OCI-LY7 (cell line): ENCODE measurements at regions not wholly inside any gene's neighbourhood (a gene's known extent, or its start where the extent isn't known, plus 50 kb on each side); places are given as distances from the start of the nearest gene placed in this dataset.
"Not testable (repeated sequence)": the region's sequence is repeated elsewhere in the genome, so short reads cannot be mapped to it uniquely, and the experiment has no call there.

ENCODE experiments used
- BruUV-seq: library from RNA; stranded (reverse); fragments of 400-500 nt; replicated peaks from 2 replicates; lab custom pipeline; 2021; lab: Mats Ljungman, UMichigan
- CTCF ChIA-PET: fragments of 300-600 bp; sonication (Branson Sonifier 250); formaldehyde crosslinking; loops from one replicate; lab custom pipeline; 2022; ENCODE audit warnings: antibody characterized with exemption; ENCODE audit not compliant: unreplicated experiment; lab: Charles Lee
- POLR2A ChIA-PET: fragments of 300-600 bp; sonication (Branson Sonifier 250); formaldehyde crosslinking; loops from one replicate; lab custom pipeline; 2022; ENCODE audit warnings: antibody characterized with exemption; lab: Charles Lee
- DNase-seq: peaks from one replicate; pipeline ENCODE4 v3.0.0-alpha.2; 2015; ENCODE audit warnings: low spot score
- H2AFZ ChIP-seq: fragments of 200-600 bp; sonication (generic), shearing (Covaris generic); 2 replicates; pipeline ENCODE4 v1.6.1; 2014; ENCODE audit warnings: mild to moderate bottlenecking, antibody characterized with exemption, low read length, moderate library complexity
- H3K27ac ChIP-seq: fragments of 200-600 bp; sonication (generic); 2 replicates; pipeline ENCODE4 v1.5.1; 2014; ENCODE audit warnings: mixed run types, low read depth, mild to moderate bottlenecking, moderate library complexity, low read length, inconsistent platforms; ENCODE audit not compliant: poor library complexity, severe bottlenecking
- H3K36me3 ChIP-seq: fragments of 200-600 bp; sonication (generic); 2 replicates; pipeline ENCODE4 v1.6.1; 2014; ENCODE audit warnings: mild to moderate bottlenecking, antibody characterized with exemption, low read length, moderate library complexity, mixed read lengths; ENCODE audit not compliant: insufficient read depth
- H3K4me1 ChIP-seq: fragments of 200-600 bp; sonication (generic); 2 replicates; pipeline ENCODE4 v1.5.1; 2014; ENCODE audit warnings: mild to moderate bottlenecking, low read length; ENCODE audit not compliant: insufficient read depth, poor library complexity, severe bottlenecking
- H3K4me2 ChIP-seq: fragments of 200-600 bp; sonication (generic); 2 replicates; pipeline ENCODE4 v1.6.1; 2014; ENCODE audit warnings: mild to moderate bottlenecking, low read length
- H3K4me3 ChIP-seq: fragments of 200-600 bp; sonication (generic); 2 replicates; pipeline ENCODE4 v1.5.1; 2014; ENCODE audit warnings: mild to moderate bottlenecking, low read depth, low read length; ENCODE audit not compliant: poor library complexity, severe bottlenecking
- H3K79me2 ChIP-seq: fragments of 200-600 bp; sonication (generic); 2 replicates; pipeline ENCODE4 v1.6.1; 2016; ENCODE audit warnings: low read depth, mild to moderate bottlenecking, low read length, moderate library complexity, mixed read lengths; ENCODE audit not compliant: insufficient read depth
- H3K9me2 ChIP-seq: fragments of 200-600 bp; sonication (generic); 2 replicates; pipeline ENCODE4 v1.6.1; 2016; ENCODE audit warnings: mild to moderate bottlenecking, low read length, mixed read lengths; ENCODE audit not compliant: insufficient read depth
- H3K9me3 ChIP-seq: fragments of 200-600 bp; sonication (generic); 2 replicates; pipeline ENCODE4 v1.6.1; 2014; ENCODE audit warnings: mild to moderate bottlenecking, mixed run types, low read length, mixed read lengths
- H4K20me1 ChIP-seq: fragments of 200-600 bp; sonication (generic); 2 replicates; pipeline ENCODE4 v1.6.1; 2014; ENCODE audit warnings: mild to moderate bottlenecking, antibody characterized with exemption, low read length, moderate library complexity, mixed read lengths; ENCODE audit not compliant: insufficient read depth
- EZH2phosphoT487 ChIP-seq: fragments of 200-600 bp; sonication (generic); IDR thresholded peaks from 2 replicates; pipeline ENCODE4 v1.6.1; 2018; ENCODE audit warnings: low read depth, borderline replicate concordance, mild to moderate bottlenecking, mixed run types, antibody characterized with exemption, low read length, moderate library complexity, mixed read lengths
- intact Hi-C: fragments of 100-400 bp; cut with micrococcal nuclease; formaldehyde crosslinking; loops from one replicate; pipeline ENCODE4 v1.10.0; 2022; ENCODE audit not compliant: unreplicated experiment
- TF ChIP-seq, protein P1 (sequence below): fragments of 200-600 bp; sonication (generic); conservative IDR thresholded peaks from 2 replicates; pipeline ENCODE4 v1.5.1; 2014; ENCODE audit warnings: mild to moderate bottlenecking, antibody characterized with exemption, low read length, moderate library complexity, mixed read lengths

DNA sequence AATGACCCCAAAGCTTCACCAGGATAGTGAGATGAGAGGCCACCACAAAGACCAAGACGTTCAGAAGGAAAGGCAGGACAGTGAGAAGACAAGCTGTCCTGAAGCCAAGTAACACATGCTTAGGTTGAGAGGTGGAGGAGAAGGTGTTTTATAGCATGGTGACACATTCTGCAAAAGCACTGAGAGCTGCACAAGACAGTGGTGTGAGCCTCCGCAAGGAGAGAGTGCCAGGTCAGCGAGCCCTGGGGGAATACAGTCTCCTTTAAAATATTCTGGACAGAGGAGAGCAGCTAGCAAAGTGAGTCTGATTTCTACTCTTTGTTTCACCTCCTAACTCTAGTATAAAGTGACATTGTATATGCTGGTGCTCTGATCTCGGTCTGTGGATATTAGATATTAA, 68.0 kb upstream of the VKORC1L1 start:
- intact Hi-C loops = no loop called here
- no peak overlapping the region for H2AFZ ChIP-seq
- no peak for TF ChIP-seq EZH2phosphoT487
- TF ChIP-seq, protein P1, sequence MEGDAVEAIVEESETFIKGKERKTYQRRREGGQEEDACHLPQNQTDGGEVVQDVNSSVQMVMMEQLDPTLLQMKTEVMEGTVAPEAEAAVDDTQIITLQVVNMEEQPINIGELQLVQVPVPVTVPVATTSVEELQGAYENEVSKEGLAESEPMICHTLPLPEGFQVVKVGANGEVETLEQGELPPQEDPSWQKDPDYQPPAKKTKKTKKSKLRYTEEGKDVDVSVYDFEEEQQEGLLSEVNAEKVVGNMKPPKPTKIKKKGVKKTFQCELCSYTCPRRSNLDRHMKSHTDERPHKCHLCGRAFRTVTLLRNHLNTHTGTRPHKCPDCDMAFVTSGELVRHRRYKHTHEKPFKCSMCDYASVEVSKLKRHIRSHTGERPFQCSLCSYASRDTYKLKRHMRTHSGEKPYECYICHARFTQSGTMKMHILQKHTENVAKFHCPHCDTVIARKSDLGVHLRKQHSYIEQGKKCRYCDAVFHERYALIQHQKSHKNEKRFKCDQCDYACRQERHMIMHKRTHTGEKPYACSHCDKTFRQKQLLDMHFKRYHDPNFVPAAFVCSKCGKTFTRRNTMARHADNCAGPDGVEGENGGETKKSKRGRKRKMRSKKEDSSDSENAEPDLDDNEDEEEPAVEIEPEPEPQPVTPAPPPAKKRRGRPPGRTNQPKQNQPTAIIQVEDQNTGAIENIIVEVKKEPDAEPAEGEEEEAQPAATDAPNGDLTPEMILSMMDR = no peak
- no peaks in the 10 kb centered on the region for H4K20me1 ChIP-seq
- ChIA-PET CTCF (no interaction called here), POLR2A (interaction anchor here (1.0 to 2.5 kb wide), 2 partner anchors 11 to 40 kb away, joined by 3 to 16 read pairs; no protein-coding TSS in a partner anchor)
- peaks cover 8% of the 10 kb centered on the region for H3K36me3 ChIP-seq
- BruUV-seq = no TSS peak
- H3K4me2 ChIP-seq = no peak overlapping the region
- no peak overlapping the region for H3K27ac ChIP-seq
- no peaks in the 10 kb centered on the region for H3K79me2 ChIP-seq
- no peak for DNase-seq
- peaks cover 13% of the 10 kb centered on the region for H3K4me1 ChIP-seq
- H3K9me3 ChIP-seq = peaks cover 9% of the 10 kb centered on the region; the same call in 1 of the 2 replicates
- no peak overlapping the region for H3K4me3 ChIP-seq
- no peaks in the 10 kb centered on the region for H3K9me2 ChIP-seq

- H3K4me2 ChIP-seq, CTCF ChIA-PET, H3K27ac ChIP-seq, DNase-seq, intact Hi-C loops, H4K20me1 ChIP-seq, H3K79me2 ChIP-seq, H3K4me3 ChIP-seq, H2AFZ ChIP-seq, H3K36me3 ChIP-seq, H3K9me3 ChIP-seq, BruUV-seq, H3K9me2 ChIP-seq: not testable (repeated sequence)
- peaks cover 31% of the 10 kb centered on the region for H3K4me1 ChIP-seq
- POLR2A ChIA-PET = interaction anchor here (0.9 to 2.5 kb wide), 2 partner anchors 9 to 23 kb away, joined by 3 to 16 read pairs; no protein-coding TSS in a partner anchor
Measured at GRCh38 chr7:65807067-65807466, 65.8 kb upstream of the VKORC1L1 start.

GRCh38 chr7:65809259-65809981, 63.5 kb upstream of the VKORC1L1 start:
- peak overlapping the region; percentile 84 for H3K27ac ChIP-seq
- TF ChIP-seq EZH2phosphoT487 = no peak
- TF ChIP-seq, protein P1 = no peak
- CTCF ChIA-PET = no interaction called here
- intact Hi-C loops = loop anchor here (2.0 kb wide), 1 partner anchor 63 kb away; the partner anchor contains the start of gene VKORC1L1
- no peaks in the 10 kb centered on the region for H3K9me2 ChIP-seq
- peaks cover 9% of the 10 kb centered on the region; the same call in 1 of the 2 replicates for H3K9me3 ChIP-seq
- H3K36me3 ChIP-seq = peaks cover 8% of the 10 kb centered on the region
- peaks cover 31% of the 10 kb centered on the region for H3K4me1 ChIP-seq
- peak overlapping the region; percentile 89 for H2AFZ ChIP-seq
- peak overlapping the region; percentile 44 for H3K4me3 ChIP-seq
- no peaks in the 10 kb centered on the region for H3K79me2 ChIP-seq
- POLR2A ChIA-PET = interaction anchor here (0.7 to 0.9 kb wide), 3 partner anchors 9 to 442 kb away, joined by 3 to 4 read pairs (median 3); no protein-coding TSS in a partner anchor
- peak overlapping the region; percentile 72 for H3K4me2 ChIP-seq
- H4K20me1 ChIP-seq = no peaks in the 10 kb centered on the region
- peak; percentile 79 for DNase-seq
- BruUV-seq = no TSS peak
